ENCODE measurements at regions not wholly inside any gene's neighbourhood (a gene's known extent, or its start where the extent isn't known, plus 50 kb on each side); places are given as distances from the start of the nearest gene placed in this dataset.

DNA sequence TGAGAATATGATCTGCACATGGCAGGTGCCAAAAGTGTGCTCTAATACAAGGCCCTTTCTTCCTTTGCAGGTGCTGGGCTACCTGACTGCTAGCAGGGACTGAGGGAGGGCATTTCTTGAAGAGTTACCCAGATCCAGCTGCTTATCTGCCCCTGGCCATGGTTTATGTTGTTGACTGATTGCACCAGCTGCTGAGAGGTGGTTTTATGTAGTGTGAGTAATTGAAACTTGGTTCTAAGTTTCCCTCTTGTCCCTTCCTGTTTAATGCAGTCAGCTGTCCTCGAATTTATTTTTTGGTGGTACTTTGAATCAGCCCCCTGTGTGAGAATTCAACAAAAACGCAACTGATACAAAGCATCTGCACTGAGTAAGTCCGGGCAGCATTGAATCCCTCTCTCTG is 288.3 kb upstream of the C2CD4B start:
- DNase-seq (ENCODE audit: low read depth) = no peak
- H3K4me3 ChIP-seq (ENCODE audit: low read depth, low read length) = no peak overlapping the region

DNA sequence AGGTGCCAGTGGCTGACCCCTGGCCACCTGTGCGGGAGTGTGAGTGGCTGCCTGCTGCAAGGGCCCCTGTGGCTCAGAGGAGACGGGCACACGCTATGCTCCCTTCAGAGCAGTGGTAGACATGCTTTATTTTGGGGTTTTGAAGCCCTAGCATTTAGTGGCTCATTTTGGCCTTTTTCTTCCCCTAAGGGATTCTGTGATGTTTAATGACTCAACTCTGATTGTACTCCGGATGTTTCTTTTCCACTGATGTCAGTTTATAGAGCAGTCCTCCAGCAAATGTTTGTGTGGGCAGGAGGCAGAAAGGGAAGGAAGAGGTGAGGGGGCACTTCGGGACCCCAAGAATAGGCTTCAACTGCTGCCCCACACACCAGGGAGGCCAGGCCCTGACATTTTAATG is 288.9 kb upstream of the C2CD4B start:
- no peak overlapping the region for H3K4me3 ChIP-seq (ENCODE audit: low read depth, low read length)
- TF ChIP-seq, protein P1, sequence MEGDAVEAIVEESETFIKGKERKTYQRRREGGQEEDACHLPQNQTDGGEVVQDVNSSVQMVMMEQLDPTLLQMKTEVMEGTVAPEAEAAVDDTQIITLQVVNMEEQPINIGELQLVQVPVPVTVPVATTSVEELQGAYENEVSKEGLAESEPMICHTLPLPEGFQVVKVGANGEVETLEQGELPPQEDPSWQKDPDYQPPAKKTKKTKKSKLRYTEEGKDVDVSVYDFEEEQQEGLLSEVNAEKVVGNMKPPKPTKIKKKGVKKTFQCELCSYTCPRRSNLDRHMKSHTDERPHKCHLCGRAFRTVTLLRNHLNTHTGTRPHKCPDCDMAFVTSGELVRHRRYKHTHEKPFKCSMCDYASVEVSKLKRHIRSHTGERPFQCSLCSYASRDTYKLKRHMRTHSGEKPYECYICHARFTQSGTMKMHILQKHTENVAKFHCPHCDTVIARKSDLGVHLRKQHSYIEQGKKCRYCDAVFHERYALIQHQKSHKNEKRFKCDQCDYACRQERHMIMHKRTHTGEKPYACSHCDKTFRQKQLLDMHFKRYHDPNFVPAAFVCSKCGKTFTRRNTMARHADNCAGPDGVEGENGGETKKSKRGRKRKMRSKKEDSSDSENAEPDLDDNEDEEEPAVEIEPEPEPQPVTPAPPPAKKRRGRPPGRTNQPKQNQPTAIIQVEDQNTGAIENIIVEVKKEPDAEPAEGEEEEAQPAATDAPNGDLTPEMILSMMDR (conservative IDR thresholded peaks at IDR 0.05; ENCODE audit: low read depth, low read length) = no peak
- DNase-seq (ENCODE audit: low read depth) = no peak

More for the DNA sequence above, 288.3 kb upstream of the C2CD4B start:
- TF ChIP-seq, protein P1 (conservative IDR thresholded peaks at IDR 0.05; ENCODE audit: low read depth, low read length) = no peak

DNA sequence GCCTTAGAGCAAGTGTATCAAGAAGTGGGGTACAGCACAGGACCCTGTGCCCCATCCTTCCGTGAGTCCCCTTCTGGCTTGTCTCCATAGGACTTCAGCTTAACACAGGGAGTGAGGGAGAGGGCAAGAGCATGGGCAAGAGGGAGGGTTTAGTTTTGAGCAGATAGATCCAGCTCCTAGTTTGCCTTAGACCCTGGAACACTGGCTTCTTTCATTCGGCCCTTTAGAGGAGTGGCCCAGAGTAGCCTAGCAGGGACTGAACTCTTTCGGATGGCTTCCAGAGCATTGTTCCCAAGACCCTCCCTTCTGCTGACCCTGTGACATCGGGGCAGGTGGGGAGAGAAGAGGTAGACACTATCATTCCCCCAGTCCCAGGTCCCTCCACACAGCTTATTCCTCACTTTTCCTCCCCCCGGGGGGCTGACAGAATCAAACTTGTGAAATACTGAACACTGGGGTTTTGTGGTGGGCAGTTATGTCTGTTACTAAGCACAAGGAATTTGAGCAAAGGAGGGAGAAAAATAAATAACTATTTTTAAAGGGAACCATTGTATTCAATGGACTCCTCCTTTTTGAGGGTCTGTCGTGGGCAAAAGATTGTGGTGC is 289.6 kb upstream of the C2CD4B start:
- DNase-seq (ENCODE audit: low read depth) = no peak
- no peak overlapping the region for H3K4me3 ChIP-seq (ENCODE audit: low read depth, low read length)
- TF ChIP-seq, protein P1 (conservative IDR thresholded peaks at IDR 0.05; ENCODE audit: low read depth, low read length) = no peak

DNA sequence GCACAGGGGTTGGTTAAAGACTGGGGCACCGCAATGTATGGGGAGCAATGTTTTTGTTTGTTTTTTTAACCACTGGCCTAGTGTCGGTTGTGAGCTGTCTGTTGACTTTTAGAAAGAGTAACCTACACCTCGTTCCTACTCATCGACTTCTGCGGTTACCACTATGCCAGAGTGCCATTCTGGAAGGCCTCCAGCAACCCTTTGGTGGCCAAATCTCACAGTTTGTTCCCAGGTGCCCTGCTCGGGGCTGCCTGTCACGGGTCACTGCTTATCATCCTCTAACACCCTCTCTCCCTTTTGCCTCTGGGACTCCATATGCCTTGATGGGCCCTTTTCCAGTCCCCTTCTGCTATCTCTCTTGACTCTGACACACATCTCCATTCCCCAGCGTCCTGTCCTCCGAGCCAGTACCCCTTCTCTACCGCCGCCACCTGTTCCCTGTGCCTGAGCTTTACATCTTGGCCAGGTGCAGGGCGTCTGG is 290.4 kb upstream of the C2CD4B start:
- no peak overlapping the region for H3K4me3 ChIP-seq (ENCODE audit: low read depth, low read length)
- TF ChIP-seq, protein P1 (conservative IDR thresholded peaks at IDR 0.05; ENCODE audit: low read depth, low read length) = no peak
- no peak for DNase-seq (ENCODE audit: low read depth)

DNA sequence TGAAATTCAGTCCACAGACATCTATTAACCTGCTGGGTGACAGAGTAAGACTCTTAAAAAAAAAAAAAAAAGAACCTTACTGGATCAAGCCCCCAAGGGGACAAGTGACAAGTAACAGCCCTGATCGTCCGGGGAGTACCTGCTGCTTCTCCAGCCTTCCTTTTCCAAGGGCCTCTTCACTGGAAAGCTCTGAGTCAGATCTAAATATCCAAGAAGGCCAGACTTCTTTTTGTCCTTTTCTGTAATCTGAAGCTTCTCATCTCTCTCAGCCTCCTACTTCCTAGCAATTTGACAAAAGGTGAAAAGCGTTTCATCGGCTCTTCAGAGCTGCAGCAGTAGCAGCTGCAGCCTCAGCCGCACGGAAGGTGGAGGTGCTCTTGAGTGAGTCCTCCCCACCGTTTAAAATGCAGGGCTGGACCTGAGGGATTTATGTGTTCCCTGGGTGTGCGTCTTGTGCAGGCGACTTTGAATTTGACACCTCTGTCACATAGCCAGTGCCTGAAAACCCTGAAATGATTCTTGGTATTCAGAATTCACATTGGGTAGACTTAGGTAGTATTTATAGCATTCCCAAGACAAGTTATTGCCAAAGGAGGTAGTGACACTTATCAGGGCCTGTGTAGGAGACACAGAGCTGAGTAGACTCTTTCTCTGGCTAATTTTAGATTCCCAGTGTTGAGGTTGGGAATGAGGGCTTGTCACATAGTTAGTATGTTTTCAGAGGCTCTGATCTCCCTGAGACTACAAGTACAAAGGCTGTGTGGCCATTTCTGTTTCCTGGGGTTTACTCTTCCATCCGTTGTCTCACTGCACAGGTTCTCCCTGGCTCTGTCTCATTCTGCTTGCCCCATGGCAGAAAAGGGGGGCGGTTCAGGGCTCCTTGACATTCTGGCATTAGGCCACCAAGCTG is 291.2 kb upstream of the C2CD4B start:
- TF ChIP-seq, protein P1 (conservative IDR thresholded peaks at IDR 0.05; ENCODE audit: low read depth, low read length) = no peak
- DNase-seq (ENCODE audit: low read depth) = no peak
- H3K4me3 ChIP-seq (ENCODE audit: low read depth, low read length) = no peak overlapping the region

DNA sequence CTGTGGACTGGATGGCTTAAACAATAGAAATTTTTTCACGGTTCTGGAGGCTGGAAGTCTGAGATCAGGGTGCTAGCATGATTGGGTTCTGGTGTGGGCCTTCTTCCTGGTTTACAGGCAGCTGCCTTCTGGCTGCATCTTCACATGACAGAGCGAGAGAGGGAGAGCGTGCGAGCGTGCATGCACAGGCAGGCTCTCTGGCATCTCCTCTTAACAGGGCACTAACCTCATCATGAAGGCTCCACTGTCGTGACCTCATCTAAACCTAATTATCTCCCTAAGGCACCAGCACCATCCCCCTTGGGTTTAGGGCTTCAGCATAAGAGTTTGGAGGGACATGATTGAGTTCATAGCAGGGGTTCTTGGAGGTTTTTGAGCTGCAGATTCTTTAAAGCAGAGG is 292.0 kb upstream of the C2CD4B start:
- DNase-seq (ENCODE audit: low read depth) = no peak

More for the DNA sequence above, 292.0 kb upstream of the C2CD4B start:
- H3K4me3 ChIP-seq (ENCODE audit: low read depth, low read length) = no peak overlapping the region
- TF ChIP-seq, protein P1 (conservative IDR thresholded peaks at IDR 0.05; ENCODE audit: low read depth, low read length) = no peak

Data from epithelial cell of proximal tubule (primary cell).